HG03097 (cell line): ENCODE measurements at regions not wholly inside any gene's neighbourhood (a gene's known extent, or its start where the extent isn't known, plus 50 kb on each side); places are given as distances from the start of the nearest gene placed in this dataset.

ENCODE experiments used
- ATAC-seq: cut with Tn5 transposase; IDR thresholded peaks from one replicate; pipeline ENCODE4 v1.9.1; 2021; ENCODE audit not compliant: unreplicated experiment, low FRiP score

- no peak for ATAC-seq
These were observed 2380.4 kb downstream of the MAT2B start for GRCh38 chr5:165885623-165886350.

DNA sequence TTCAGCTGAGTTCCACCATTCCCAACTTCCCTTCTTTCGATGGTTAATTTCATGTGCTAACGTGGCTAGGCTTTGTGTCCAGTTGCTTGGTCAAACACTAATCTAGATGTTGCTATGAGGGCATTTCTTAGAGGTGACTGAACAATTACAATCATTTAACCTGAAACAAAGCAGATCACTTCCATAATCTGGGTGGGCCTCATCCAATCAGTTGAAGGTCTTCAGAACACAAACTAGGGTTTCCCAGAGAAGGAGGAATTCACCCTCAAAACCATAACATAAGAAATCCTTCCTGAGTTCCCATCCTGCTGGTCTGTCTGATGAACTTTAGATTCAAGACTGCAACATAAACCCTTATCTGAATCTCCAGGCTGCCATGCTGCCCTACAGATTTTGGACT is 2381.7 kb downstream of the MAT2B start:
- no peak for ATAC-seq

- no peak for ATAC-seq
These were observed 2387.0 kb downstream of the MAT2B start for GRCh38 chr5:165892383-165892782.

- no peak for ATAC-seq
These were observed 2389.5 kb downstream of the MAT2B start for GRCh38 chr5:165894916-165895315.

GRCh38 chr5:165903835-165904234 is 2387.6 kb upstream of the WWC1 start:
- ATAC-seq, result no peak

- ATAC-seq, result no peak
These were observed 2384.6 kb upstream of the WWC1 start for GRCh38 chr5:165906871-165907270.

GRCh38 chr5:165913059-165913458 is 2378.4 kb upstream of the WWC1 start:
- no peak for ATAC-seq

DNA sequence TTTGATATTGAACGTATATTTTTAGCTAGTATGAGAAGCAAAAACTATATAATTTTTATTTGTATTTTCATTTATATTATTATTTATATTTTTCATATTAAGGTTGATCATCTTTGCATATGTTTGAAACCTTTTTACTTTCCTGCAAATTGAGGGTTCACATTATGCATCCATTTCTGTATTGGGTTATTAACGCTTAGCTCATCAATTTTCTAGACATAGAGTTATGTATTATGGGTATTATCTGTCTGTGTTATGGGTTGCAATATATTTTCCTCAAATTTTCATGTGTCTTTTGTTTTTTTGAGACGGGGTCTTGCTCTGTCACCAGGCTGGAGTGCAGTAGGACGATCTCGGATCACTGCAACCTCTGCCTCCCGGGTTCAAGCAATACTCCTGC is 2377.0 kb upstream of the WWC1 start:
- ATAC-seq, result no peak

- ATAC-seq, result no peak
These were observed 2372.2 kb upstream of the WWC1 start for GRCh38 chr5:165919196-165919595.

DNA sequence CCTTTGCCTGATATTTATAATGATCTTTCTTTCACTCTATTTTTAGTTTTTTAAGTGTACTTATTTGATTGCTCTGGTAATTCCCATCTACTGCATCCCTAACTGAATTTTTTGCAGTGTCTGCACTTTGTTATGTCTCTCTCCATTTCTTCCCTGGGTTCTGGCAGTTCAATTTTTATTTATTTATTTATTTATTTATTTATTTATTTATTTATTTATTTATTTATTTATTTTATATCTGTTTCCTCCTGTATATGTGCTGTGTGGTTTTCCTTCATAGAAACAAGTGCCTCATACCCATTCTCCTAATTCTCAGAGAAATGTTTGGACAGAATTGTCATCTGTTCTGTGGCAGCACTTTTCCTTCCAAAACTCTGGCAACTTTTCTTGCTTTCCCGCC is 2370.8 kb upstream of the WWC1 start:
- ATAC-seq, result no peak

- no peak for ATAC-seq
These were observed 2362.5 kb upstream of the WWC1 start for GRCh38 chr5:165928971-165929370.

DNA sequence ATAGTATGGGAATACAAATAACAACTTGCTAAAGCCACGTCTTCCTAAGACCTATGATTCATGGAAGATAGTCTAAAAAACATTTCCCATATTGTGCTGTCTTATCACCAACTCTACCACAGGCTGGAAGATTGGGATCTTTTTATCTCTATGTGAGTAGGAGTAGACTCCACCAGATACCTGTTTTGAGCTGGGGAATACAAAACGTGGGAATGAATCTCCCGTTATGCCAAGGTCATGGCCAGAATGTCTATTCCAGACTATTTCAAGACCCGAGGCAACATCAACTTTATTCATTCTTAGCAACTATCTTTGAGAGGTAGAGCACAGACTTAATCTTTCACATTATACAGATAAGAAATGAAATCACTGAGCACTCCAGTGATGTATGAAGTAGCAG is 2350.9 kb upstream of the WWC1 start:
- no peak for ATAC-seq

DNA sequence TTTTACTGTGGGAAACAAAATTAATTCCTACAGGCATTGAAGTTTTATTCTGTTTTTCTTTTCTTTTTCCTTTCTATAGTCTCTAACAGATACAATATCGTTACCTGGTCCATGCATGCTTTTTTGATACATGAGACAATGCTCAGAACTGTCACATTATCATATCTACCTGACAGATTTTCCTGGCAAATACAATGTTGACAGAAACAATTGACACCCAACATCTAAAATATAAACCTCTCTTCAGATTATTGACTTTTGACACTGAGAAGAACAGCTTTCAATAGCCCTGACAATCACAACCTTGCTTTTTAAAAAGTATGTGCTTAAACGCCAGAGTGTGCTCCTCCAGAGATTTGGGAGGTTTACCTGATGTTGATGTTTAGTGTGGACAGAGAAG is 2334.6 kb upstream of the WWC1 start:
- no peak for ATAC-seq

DNA sequence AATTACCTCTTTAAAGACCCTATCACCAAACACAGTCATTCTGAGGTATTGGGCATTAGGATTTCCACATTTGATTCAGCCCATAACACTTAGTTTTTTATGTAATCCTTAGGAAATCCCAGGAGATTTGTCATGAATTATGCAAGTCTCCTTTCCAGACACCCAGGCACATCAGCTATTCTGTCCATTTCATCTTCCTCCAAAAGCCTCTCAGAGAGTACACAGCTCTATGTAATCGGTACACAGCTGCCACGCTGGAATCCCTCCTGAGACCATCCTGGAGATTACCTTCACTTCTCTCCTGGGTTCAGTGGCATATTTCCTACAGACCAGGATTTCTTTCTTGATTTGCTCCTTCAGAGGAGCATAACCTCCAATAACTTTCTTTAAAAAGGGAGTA is 2309.8 kb upstream of the WWC1 start:
- no peak for ATAC-seq

GRCh38 chr5:165996201-165996875 is 2295.1 kb upstream of the WWC1 start:
- ATAC-seq, result no peak

DNA sequence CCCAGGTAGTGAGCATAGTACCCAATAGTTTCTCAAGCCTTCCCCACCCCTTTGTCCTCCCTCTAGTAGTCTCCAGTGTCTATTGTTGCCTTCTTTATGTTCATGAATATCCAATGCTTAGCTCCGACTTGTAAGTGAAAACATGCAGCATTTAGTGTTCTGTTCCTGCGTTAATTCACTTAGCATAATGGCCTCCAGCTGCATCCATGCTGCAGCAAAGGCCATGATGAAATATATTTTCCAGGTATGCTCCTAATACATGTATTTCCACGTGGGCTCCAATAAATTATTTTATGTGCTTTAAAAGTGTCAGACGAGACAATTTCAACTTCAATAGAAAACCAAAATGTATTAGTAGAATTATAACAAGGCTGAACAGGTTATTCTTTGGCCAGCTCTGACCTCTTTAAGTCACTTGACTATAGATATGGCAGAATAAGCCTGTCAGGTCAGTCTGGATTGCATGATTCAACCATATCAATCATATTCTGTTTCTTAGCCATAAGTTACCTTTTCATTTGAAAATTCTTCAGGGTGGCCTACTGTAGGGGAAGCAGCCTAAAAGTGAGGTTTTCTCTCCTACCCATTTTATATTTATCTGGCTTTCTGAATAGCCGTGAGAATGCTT is 2291.6 kb upstream of the WWC1 start:
- no peak for ATAC-seq

- ATAC-seq, result no peak
These were observed 2287.4 kb upstream of the WWC1 start for GRCh38 chr5:166004006-166004405.

DNA sequence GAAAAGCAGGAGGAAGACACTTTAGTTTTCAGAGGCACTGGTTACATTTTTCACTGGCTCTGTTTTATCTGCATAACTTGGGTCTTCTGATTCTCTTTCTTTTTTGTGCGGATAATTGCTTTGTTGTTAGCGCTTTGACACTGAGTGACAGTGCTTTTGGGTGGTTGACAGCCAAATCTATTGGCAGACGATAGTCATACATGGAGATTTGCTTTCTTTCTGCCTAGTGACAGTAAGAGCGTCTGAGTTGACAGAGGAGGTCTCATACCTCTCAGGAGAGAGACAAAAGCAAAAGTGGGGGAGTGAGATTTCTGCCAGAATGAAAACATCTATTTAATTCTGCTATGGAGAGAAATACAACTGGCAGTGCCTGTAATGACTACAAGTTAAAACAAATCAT is 2278.0 kb upstream of the WWC1 start:
- no peak for ATAC-seq

DNA sequence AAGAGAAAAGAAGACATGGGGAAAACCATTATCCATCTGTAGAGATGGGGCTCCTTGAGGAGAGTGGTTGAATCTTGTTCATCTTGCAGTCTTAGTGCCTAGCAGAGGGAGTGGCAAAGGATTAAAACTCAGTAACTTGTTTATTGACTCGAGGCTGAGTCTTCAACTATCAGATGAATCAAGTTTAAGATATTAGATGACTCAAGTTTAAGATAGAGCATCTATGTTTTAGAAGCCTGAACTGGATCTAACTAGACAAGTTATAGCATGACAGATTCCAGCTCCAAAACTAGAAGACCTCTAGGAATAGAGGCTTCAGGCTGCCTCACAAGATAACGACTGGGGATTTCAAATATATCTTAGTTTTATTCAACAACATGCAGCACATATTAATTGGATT is 2277.2 kb upstream of the WWC1 start:
- ATAC-seq, result no peak

- no peak for ATAC-seq
These were observed 2272.7 kb upstream of the WWC1 start for GRCh38 chr5:166018716-166019115.

DNA sequence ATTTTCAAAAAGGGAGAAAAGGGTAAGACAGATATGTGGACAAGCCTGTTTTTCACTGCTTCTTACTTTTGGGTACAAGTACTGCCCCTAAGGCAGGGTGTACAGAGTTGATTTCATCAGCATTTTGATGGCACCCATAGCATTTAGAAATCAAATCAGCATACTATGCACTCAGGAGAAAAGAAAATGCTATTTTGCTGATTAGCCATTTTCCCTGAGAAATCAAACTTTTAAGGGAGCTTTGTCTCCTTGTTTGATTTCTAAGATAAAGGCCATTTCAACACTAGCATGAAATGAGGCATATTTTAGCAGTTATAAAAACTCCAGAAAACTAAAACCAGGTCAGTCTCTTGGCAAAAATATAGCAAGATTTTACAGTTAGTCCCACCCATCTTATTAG is 2269.4 kb upstream of the WWC1 start:
- ATAC-seq, result no peak

- ATAC-seq, result no peak
These were observed 2266.5 kb upstream of the WWC1 start for GRCh38 chr5:166024970-166025369.
